OCI-LY7 (cell line): ENCODE measurements at regions not wholly inside any gene's neighbourhood (a gene's known extent, or its start where the extent isn't known, plus 50 kb on each side); places are given as distances from the start of the nearest gene placed in this dataset.

Experiments used
- BruUV-seq: library from RNA; stranded (reverse); fragments of 400-500 nt; replicated peaks from 2 replicates; lab custom pipeline; 2021; lab: Mats Ljungman, UMichigan
- CTCF ChIA-PET: fragments of 300-600 bp; sonication (Branson Sonifier 250); formaldehyde crosslinking; loops from one replicate; lab custom pipeline; 2022; ENCODE audit warnings: antibody characterized with exemption; ENCODE audit not compliant: unreplicated experiment; lab: Charles Lee
- POLR2A ChIA-PET: fragments of 300-600 bp; sonication (Branson Sonifier 250); formaldehyde crosslinking; loops from one replicate; lab custom pipeline; 2022; ENCODE audit warnings: antibody characterized with exemption; lab: Charles Lee
- DNase-seq: peaks from one replicate; pipeline ENCODE4 v3.0.0-alpha.2; 2015; ENCODE audit warnings: low spot score
- H2AFZ ChIP-seq: fragments of 200-600 bp; sonication (generic), shearing (Covaris generic); 2 replicates; pipeline ENCODE4 v1.6.1; 2014; ENCODE audit warnings: mild to moderate bottlenecking, antibody characterized with exemption, low read length, moderate library complexity
- H3K27ac ChIP-seq: fragments of 200-600 bp; sonication (generic); 2 replicates; pipeline ENCODE4 v1.5.1; 2014; ENCODE audit warnings: mixed run types, low read depth, mild to moderate bottlenecking, moderate library complexity, low read length, inconsistent platforms; ENCODE audit not compliant: poor library complexity, severe bottlenecking
- H3K36me3 ChIP-seq: fragments of 200-600 bp; sonication (generic); 2 replicates; pipeline ENCODE4 v1.6.1; 2014; ENCODE audit warnings: mild to moderate bottlenecking, antibody characterized with exemption, low read length, moderate library complexity, mixed read lengths; ENCODE audit not compliant: insufficient read depth
- H3K4me1 ChIP-seq: fragments of 200-600 bp; sonication (generic); 2 replicates; pipeline ENCODE4 v1.5.1; 2014; ENCODE audit warnings: mild to moderate bottlenecking, low read length; ENCODE audit not compliant: insufficient read depth, poor library complexity, severe bottlenecking
- H3K4me2 ChIP-seq: fragments of 200-600 bp; sonication (generic); 2 replicates; pipeline ENCODE4 v1.6.1; 2014; ENCODE audit warnings: mild to moderate bottlenecking, low read length
- H3K4me3 ChIP-seq: fragments of 200-600 bp; sonication (generic); 2 replicates; pipeline ENCODE4 v1.5.1; 2014; ENCODE audit warnings: mild to moderate bottlenecking, low read depth, low read length; ENCODE audit not compliant: poor library complexity, severe bottlenecking
- H3K79me2 ChIP-seq: fragments of 200-600 bp; sonication (generic); 2 replicates; pipeline ENCODE4 v1.6.1; 2016; ENCODE audit warnings: low read depth, mild to moderate bottlenecking, low read length, moderate library complexity, mixed read lengths; ENCODE audit not compliant: insufficient read depth
- H3K9me2 ChIP-seq: fragments of 200-600 bp; sonication (generic); 2 replicates; pipeline ENCODE4 v1.6.1; 2016; ENCODE audit warnings: mild to moderate bottlenecking, low read length, mixed read lengths; ENCODE audit not compliant: insufficient read depth
- H3K9me3 ChIP-seq: fragments of 200-600 bp; sonication (generic); 2 replicates; pipeline ENCODE4 v1.6.1; 2014; ENCODE audit warnings: mild to moderate bottlenecking, mixed run types, low read length, mixed read lengths
- H4K20me1 ChIP-seq: fragments of 200-600 bp; sonication (generic); 2 replicates; pipeline ENCODE4 v1.6.1; 2014; ENCODE audit warnings: mild to moderate bottlenecking, antibody characterized with exemption, low read length, moderate library complexity, mixed read lengths; ENCODE audit not compliant: insufficient read depth
- EZH2phosphoT487 ChIP-seq: fragments of 200-600 bp; sonication (generic); IDR thresholded peaks from 2 replicates; pipeline ENCODE4 v1.6.1; 2018; ENCODE audit warnings: low read depth, borderline replicate concordance, mild to moderate bottlenecking, mixed run types, antibody characterized with exemption, low read length, moderate library complexity, mixed read lengths
- intact Hi-C: fragments of 100-400 bp; cut with micrococcal nuclease; formaldehyde crosslinking; loops from one replicate; pipeline ENCODE4 v1.10.0; 2022; ENCODE audit not compliant: unreplicated experiment
- TF ChIP-seq, protein P1 (sequence below): fragments of 200-600 bp; sonication (generic); conservative IDR thresholded peaks from 2 replicates; pipeline ENCODE4 v1.5.1; 2014; ENCODE audit warnings: mild to moderate bottlenecking, antibody characterized with exemption, low read length, moderate library complexity, mixed read lengths

DNA sequence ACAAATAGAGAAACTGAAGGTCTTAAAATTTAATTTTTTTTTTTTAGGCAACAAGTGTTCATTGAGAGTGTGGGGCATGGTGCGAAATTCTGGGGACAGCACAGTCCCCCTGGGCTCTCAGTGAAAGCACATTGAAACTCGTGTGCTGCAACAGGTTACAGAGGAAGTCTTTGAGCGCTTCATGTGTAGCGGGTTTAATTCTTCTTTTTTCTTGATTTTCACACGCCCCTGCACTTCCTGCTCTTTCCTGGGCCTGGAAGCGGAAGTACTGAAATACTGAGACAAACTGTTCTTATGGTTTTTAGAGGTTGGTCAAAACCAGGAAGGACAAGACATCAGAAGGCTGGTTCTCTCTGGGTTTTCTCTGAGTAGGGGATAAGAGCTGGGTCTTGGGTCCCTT lies 203.5 kb downstream of the PTEN start:
- Histone ChIP-seq H3K4me2 (peak overlapping the region; percentile 54), H3K4me1 (peaks cover 95% of the 10 kb centered on the region), H3K79me2 (no peaks in the 10 kb centered on the region), H3K9me2 (no peaks in the 10 kb centered on the region), H3K36me3 (no peaks in the 10 kb centered on the region), H2AFZ (peak overlapping the region; percentile 93), H3K27ac (peak overlapping the region; percentile 83), H4K20me1 (no peaks in the 10 kb centered on the region), H3K4me3 (peak overlapping the region; percentile 38), H3K9me3 (no peaks in the 10 kb centered on the region)
- CTCF ChIA-PET: no interaction called here
- TF ChIP-seq EZH2phosphoT487: no peak
- TF ChIP-seq, protein P1, sequence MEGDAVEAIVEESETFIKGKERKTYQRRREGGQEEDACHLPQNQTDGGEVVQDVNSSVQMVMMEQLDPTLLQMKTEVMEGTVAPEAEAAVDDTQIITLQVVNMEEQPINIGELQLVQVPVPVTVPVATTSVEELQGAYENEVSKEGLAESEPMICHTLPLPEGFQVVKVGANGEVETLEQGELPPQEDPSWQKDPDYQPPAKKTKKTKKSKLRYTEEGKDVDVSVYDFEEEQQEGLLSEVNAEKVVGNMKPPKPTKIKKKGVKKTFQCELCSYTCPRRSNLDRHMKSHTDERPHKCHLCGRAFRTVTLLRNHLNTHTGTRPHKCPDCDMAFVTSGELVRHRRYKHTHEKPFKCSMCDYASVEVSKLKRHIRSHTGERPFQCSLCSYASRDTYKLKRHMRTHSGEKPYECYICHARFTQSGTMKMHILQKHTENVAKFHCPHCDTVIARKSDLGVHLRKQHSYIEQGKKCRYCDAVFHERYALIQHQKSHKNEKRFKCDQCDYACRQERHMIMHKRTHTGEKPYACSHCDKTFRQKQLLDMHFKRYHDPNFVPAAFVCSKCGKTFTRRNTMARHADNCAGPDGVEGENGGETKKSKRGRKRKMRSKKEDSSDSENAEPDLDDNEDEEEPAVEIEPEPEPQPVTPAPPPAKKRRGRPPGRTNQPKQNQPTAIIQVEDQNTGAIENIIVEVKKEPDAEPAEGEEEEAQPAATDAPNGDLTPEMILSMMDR: no peak
- intact Hi-C loops: loop anchor here (1.0 to 5.0 kb wide), 2 partner anchors 41 to 205 kb away; partner anchors contain the start of genes KLLN and PTEN
- peak; percentile 86 for DNase-seq
- no TSS peak for BruUV-seq
- POLR2A ChIA-PET: interaction anchor here (0.6 to 4.8 kb wide), 19 partner anchors 9 to 331 kb away, joined by 3 to 35 read pairs (median 5); partner anchors contain the start of genes KLLN and PTEN

DNA sequence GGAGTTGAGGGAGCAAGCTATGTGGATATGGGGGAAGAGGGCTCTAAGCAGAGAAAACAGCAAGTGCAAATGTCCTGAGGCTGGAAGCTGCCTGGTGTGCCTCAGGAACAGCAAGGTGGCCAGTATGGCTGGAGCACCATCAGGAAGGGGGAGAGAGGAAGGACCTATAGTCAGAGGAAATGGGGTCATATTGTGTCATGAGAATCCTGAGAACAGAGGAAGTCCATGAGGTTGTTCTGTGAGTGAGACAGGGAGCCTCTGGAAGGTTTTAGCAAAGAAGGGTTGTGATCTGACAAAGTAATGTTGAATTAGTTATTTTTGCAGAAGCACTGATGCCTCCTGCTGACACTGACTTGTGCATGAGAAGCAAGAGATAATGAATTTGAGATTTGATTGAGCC lies 204.3 kb downstream of the PTEN start:
- Histone ChIP-seq H3K9me2 (no peaks in the 10 kb centered on the region), H2AFZ (no peak overlapping the region; the same call in 1 of the 2 replicates), H3K79me2 (no peaks in the 10 kb centered on the region), H3K9me3 (no peaks in the 10 kb centered on the region), H3K27ac (peak overlapping the region; percentile 83), H3K4me1 (peaks cover 98% of the 10 kb centered on the region), H3K4me3 (peak overlapping the region; percentile 38), H4K20me1 (no peaks in the 10 kb centered on the region), H3K4me2 (peak overlapping the region; percentile 54), H3K36me3 (no peaks in the 10 kb centered on the region)
- ChIA-PET POLR2A (interaction anchor here (0.7 to 4.8 kb wide), 14 partner anchors 10 to 319 kb away, joined by 3 to 35 read pairs (median 7); partner anchors contain the start of genes KLLN and PTEN), CTCF (interaction anchor here (1.9 kb wide), 1 partner anchor 40 kb away, joined by 5 read pairs; no protein-coding TSS in a partner anchor)
- TF ChIP-seq, protein P1: no peak
- no peak for TF ChIP-seq EZH2phosphoT487
- no peak for DNase-seq
- intact Hi-C loops: loop anchor here (1.0 to 5.0 kb wide), 2 partner anchors 41 to 205 kb away; partner anchors contain the start of genes KLLN and PTEN
- no TSS peak for BruUV-seq

DNA sequence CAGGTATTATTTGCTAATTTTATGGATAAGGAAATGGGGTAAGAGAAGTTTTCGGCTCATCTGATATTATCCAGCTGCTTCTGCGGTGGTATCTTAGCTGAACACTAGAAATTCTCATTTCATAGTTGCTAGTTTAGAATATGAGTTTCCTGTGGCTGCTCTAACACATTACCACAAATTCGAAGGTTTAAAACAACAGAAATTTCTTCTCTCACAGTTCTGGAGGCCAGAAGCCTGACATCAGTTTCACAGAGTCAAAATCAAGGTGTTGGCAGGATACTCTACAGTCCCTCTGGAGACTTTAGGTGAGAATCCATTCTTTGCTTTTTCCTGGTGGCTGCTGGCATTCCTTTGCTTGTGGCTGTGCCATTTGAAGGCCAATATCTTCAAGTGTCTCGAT lies 205.9 kb downstream of the PTEN start:
- H3K9me3 ChIP-seq: no peaks in the 10 kb centered on the region
- ChIA-PET POLR2A (interaction anchor here (1.0 to 4.8 kb wide), 6 partner anchors 8 to 207 kb away, joined by 3 to 35 read pairs (median 8); no protein-coding TSS in a partner anchor), CTCF (interaction anchor here (1.9 kb wide), 1 partner anchor 39 kb away, joined by 5 read pairs; no protein-coding TSS in a partner anchor)
- H4K20me1 ChIP-seq: no peaks in the 10 kb centered on the region
- H3K27ac ChIP-seq: peak overlapping the region; percentile 35
- peaks cover 91% of the 10 kb centered on the region for H3K4me1 ChIP-seq
- no peak overlapping the region for H3K4me3 ChIP-seq
- intact Hi-C loops: loop anchor here (5.0 kb wide), 1 partner anchor 207 kb away; the partner anchor contains the start of genes KLLN and PTEN
- TF ChIP-seq EZH2phosphoT487: no peak
- TF ChIP-seq, protein P1: no peak
- H3K9me2 ChIP-seq: no peaks in the 10 kb centered on the region
- no peak for DNase-seq
- BruUV-seq: no TSS peak
- H3K36me3 ChIP-seq: no peaks in the 10 kb centered on the region
- H3K4me2 ChIP-seq: peak overlapping the region; percentile 71
- H3K79me2 ChIP-seq: no peaks in the 10 kb centered on the region
- H2AFZ ChIP-seq: peak overlapping the region; percentile 96; the same call in 1 of the 2 replicates
